SK-N-DZ (cell line): ENCODE measurements at regions not wholly inside any gene's neighbourhood (a gene's known extent, or its start where the extent isn't known, plus 50 kb on each side); places are given as distances from the start of the nearest gene placed in this dataset.
A peak's percentile ranks its signal among the peaks of the same experiment; 100 is the strongest.
"Not testable (repeated sequence)": the region's sequence is repeated elsewhere in the genome, so short reads cannot be mapped to it uniquely, and the experiment has no call there.

ENCODE experiments used
- DNase-seq: peaks from one replicate; pipeline ENCODE4 v3.0.0-alpha.2; 2015; ENCODE audit warnings: low spot score

DNA sequence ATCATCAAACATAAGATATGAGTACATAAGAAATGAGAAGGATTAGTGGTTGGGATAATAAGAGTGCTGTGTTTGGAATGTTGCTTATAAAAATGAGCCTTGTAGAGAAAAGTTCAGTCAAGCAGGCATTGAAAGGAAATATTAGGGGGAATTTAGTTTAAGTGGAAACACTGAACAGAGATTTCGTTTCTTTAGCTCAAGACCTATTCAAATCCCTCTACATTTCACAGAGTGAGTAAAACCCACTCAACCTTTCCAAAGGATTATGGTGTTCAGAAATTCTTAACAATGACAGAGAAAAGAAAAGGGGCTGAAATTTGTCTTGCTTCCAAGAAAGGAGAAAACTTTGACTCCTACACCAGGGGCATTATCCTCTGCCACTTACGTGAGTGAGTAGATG is 1072.4 kb upstream of the LCORL start:
- DNase-seq: no peak

GRCh38 chr4:19092797-19093196 is 1071.2 kb upstream of the LCORL start:
- DNase-seq: no peak

- no peak for DNase-seq
Observed at GRCh38 chr4:19074036-19074435, 1052.5 kb upstream of the LCORL start.

DNA sequence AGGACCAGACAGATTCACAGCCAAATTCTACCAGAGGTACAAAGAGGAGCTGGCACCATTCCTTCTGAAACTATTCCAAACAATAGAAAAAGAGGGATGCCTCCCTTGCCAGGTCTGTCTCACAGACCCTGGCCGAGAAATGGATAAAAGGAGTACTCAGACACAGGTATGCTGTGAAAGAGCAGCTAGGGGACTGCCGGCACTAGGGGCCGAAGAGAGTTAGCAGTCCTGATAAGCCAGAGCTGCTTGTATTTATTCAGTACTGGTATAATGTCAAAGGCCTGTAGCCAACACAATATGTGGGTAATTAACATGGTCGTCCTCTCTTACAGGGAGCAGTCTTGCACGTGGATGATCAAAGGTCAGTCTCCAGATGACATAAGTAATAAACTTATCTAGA is 1042.1 kb upstream of the LCORL start:
- no peak for DNase-seq

DNA sequence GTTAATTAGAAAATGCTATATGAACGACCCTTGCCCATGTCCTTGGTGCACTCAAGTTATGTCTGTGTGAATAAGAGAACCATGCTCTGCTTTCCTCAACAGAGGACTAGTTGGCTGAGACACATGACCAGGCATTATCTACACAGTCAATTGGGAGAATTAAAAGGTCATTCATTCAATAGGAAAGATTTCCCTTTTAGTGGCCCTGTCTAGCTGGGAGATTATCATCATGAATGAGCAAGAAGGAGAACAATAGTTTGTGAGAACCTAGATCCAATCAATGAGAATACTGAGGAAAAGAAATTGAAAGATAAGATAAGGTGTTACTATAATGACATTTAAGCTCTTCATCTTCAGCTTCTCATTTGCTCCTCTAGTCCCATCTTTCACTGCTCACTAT is 1033.4 kb upstream of the LCORL start:
- DNase-seq: no peak

DNA sequence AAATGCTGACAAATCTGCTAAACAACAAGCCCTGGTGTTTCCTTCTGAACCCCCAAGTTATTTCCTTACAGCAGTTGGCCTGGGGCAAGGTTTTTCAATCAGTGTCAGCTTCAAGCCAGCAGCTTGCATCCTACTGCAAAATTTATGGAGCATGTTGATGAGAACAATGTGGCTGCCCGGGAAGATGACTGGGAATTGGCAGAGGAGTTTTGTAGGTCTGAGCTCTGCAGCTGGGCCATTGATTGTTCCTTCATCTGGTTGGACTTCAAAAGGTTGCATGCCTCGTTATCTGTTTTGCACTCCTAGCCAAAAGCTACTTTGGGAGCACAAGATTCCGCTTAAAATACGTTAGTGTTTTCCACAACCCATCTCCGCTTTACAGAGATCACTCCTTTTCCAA is 1030.3 kb upstream of the LCORL start:
- DNase-seq: peak; percentile 81

DNA sequence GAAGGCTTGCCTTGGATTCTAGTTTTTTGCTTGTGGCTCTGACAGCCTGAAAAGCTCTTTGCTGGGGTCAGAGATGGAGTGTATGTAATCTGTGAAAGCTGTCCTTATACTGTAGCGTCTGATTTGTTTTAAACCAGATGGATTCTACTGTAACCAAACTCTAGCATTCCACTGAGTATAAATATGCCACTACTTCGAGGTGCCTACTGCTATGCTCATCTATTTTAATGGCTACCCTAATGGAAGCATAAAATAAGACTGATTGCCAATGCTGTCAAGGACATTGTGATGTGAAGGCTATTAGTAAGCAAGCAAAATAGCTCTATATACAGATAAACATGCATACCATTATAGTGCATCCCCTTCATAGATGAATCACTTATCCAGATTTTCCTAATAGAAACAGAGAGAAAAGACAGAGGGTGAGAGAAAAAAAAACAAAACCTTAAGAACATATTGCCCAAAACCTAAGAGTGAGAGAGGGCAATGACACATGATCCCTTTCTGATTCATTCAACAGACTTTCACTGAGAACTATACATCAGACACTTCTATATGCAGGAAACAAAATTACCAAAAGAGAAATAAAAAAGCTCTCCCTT is 1025.8 kb upstream of the LCORL start:
- no peak for DNase-seq

- DNase-seq: no peak
Observed at GRCh38 chr4:19039816-19040215, 1018.3 kb upstream of the LCORL start.

DNA sequence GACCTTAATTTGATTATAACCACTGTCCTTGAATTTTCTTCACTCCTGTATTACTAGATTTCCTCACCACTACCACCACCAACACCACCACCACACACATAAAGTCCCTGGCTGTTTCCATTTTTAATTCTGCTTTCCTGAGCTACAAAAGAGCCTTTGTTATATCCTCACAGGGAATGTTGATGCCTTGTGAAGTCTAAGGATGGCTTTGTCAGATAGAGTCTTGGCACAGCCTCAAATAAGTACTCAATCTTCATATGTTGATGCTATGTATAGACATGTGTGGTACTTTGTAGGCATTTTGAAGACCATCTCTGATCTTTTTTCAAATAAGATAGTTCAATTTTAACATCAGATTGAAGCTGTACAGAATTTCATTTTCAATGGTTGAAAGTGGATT is 1016.7 kb upstream of the LCORL start:
- DNase-seq: no peak

- DNase-seq: no peak
Observed at GRCh38 chr4:19033816-19034733, 1012.5 kb upstream of the LCORL start.

GRCh38 chr4:19030536-19030935 is 1009.0 kb upstream of the LCORL start:
- DNase-seq: no peak

- DNase-seq: no peak
Observed at GRCh38 chr4:19030048-19030447, 1008.5 kb upstream of the LCORL start.

GRCh38 chr4:19026281-19026680 is 1004.7 kb upstream of the LCORL start:
- DNase-seq: no peak

GRCh38 chr4:19025031-19025430 is 1003.5 kb upstream of the LCORL start:
- no peak for DNase-seq

DNA sequence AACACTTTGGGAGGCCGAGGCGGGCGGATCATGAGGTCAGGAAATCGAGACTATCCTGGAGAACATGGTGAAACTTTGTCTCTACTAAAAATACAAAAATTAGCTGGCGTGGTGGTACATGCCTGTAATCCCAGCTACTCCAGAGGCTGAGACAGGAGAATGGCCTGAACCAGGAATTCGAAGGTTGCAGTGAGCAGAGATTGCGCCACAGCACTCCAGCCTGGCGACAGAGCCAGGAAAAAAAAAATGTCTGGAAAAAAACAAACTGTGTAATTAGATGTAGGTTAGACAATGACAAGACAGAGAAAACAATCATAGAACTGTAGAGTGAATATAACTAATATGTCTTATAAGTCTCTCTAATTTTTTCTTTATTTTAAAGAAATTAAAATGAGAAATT is 1002.5 kb upstream of the LCORL start:
- no peak for DNase-seq

DNA sequence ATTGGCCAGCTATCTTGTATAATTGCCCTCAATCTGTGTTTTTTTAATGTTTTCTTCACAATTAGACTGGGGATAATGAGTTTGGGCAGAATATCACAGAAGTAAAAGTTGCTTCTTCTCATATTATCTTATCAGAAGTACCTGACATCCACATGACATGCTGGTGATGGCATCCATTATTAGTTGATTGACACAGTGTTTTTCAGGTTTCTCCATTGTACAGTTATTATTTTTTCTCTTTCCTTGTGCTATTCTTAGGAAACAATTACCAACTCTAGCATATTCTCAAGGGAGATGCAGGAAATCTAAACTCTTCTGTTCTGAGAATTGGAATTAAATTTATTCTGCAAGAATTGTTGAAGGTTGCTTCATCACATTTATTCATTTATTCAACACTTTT is 1000.1 kb upstream of the LCORL start:
- no peak for DNase-seq

GRCh38 chr4:19016550-19016949 is 995.0 kb upstream of the LCORL start:
- not testable (repeated sequence) for DNase-seq

GRCh38 chr4:19014594-19014993 is 993.0 kb upstream of the LCORL start:
- no peak for DNase-seq

DNA sequence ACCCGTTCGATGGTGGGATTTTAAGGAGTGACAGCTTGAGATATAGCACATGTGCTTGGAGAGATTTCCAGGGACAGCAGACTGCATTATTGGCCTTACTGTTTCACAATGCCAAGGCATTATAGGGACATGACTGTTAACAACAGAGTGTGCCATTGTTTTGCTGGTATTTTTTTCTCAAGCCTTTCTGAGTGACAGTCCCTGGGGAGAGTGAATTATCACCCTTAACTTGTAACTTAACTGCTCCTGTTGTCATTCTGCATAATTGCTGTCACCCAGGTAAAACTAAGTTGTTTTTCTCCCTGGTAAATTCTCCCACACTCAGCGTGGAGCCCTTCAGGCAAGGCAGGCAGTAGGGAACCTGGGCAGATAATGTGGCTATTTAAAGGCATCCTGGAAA is 989.2 kb upstream of the LCORL start:
- DNase-seq: peak; percentile 38

GRCh38 chr4:19009881-19010280 is 988.3 kb upstream of the LCORL start:
- DNase-seq: no peak

DNA sequence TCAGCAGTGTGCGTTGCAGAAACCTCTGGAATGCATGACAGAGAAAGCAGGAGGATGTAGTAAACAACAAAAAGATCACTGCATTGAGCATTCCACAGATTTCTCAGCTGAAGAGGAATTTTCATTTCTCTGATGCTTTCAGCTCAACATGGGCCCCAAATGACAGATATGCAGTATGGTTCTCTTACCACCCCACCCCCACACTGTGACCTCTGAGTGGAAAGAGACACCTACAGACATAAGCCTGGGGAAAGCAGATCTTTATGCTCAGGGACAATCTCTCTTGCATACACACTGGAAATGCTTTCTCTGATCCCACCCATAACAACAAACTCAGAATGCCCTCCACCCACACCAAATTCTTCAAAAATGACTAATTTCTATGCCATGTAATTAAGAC is 983.7 kb upstream of the LCORL start:
- DNase-seq: no peak

- peak; percentile 67 for DNase-seq
Observed at GRCh38 chr4:19002170-19002569, 980.6 kb upstream of the LCORL start.

- no peak for DNase-seq
Observed at GRCh38 chr4:18999595-18999994, 978.0 kb upstream of the LCORL start.
